ENCODE measurements at regions not wholly inside any gene's neighbourhood (a gene's known extent, or its start where the extent isn't known, plus 50 kb on each side); places are given as distances from the start of the nearest gene placed in this dataset.

DNA sequence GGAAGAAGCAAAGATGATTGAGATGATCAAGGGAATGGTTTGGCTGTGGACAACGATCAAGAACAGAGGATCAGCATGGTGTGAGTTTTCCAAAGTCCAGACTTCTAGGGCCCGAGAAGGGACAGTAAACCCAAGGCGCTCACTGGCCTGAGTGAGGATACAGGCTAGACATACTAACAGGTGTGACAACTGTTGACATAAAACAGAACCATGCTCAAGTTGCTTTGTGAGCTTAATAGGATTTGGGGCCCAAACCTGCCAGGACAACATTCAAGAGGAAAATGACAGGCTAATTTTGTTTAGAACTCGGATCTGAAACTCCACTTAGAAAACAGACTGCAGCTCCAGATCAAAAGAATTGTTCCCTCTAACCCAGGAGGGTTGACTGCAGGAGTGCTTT, 68.1 kb upstream of the ACKR3 start:
- DNase-seq = no peak

GRCh38 chr2:236503100-236503499, 66.5 kb upstream of the ACKR3 start:
- no peak for DNase-seq

DNA sequence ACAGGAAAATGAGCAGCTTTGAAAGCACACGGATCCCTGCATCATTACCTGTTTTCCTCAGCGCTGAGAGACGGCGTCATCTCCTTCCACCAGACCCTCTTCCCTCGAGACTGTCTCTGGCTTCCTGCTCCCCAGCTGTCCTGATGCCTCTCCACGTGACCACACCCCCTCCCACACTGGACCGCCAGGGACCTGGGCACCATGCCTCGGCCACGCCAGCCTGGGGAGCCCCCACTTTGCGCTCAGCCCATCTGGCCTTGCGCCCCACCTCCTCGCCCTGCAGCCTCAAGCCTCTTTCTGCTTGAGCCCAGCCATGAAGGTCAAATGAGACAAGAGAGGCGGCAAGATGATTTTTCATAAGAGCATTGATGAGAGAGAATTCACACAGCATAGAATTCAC, 66.0 kb upstream of the ACKR3 start:
- no peak for DNase-seq

DNA sequence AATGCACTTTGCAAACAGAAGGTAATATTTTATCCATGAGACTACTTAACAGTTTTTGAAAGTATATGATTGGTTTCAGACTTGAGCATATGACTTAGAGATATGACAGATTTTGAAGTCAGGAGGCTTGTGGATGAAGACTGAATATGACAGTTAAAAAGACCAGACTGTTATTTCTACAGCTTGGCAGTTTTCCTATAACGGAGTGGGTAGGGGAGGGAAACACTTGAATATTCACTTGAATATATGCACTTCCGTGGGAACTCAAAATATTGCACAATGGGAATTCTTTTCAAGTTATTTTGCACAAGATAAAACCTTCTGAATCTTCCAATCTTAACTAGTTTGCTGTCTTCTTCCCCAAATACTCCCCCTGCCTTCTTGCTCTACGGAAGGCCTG, 64.6 kb upstream of the ACKR3 start:
- DNase-seq = no peak

DNA sequence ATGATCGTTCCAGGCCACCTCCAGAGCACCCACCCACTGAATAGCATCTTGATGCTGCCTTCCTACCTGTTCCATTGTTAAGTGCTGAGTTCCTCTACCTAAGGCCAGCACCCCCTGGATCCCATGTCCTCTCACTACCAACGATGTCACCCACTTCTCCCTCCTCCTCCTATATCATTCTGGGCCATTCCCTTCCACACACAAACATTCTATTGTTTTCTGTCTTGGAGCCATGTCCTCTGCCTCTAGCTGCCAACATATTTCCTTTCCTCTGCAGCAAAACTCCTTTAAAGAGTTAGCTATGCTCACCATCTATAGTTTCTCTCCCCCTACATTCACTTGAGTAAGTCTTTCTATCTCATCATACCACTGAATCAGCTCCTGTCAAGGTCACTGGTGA, 64.0 kb upstream of the ACKR3 start:
- DNase-seq = no peak

DNA sequence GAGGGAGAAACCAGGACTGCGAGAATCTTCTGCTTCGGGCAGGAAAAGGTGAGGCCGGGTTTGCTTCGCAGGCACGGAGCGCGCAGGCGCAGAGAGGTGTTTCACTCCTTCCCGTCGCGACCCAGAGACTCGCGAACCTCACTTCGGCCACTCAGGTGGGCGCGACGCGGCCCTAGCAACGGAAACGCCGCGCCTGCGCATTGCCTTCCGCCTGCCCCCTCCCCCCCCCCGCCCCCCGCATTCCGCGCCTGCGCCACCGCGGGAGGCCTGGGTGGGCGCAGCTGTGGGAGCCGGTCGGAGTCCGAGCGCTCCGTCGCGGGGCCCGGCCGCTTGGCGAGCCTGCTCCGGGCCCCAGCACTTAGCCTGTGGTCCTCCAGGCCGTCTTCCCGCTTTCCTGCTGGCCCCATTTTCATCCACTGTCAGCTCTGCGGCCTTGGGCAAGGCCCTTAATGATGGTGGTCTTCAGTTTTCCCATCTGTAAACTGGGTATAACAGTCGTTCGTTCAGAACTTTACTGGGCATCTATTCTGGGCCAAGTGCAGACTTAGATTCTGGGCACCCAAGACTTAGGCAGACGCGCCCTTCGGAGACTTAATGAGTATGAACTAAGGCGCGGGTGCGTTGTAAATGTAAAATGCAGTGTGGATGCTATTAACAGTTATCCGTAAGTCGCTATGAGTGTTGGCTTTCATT, 62.1 kb upstream of the ACKR3 start:
- no peak for DNase-seq

GRCh38 chr2:236508466-236508865, 61.2 kb upstream of the ACKR3 start:
- no peak for DNase-seq

GRCh38 chr2:236510034-236510433, 59.6 kb upstream of the ACKR3 start:
- no peak for DNase-seq

- no peak for DNase-seq
Measured at GRCh38 chr2:236511266-236511665, 58.4 kb upstream of the ACKR3 start.

GRCh38 chr2:236512267-236512666, 57.4 kb upstream of the ACKR3 start:
- DNase-seq = no peak

DNA sequence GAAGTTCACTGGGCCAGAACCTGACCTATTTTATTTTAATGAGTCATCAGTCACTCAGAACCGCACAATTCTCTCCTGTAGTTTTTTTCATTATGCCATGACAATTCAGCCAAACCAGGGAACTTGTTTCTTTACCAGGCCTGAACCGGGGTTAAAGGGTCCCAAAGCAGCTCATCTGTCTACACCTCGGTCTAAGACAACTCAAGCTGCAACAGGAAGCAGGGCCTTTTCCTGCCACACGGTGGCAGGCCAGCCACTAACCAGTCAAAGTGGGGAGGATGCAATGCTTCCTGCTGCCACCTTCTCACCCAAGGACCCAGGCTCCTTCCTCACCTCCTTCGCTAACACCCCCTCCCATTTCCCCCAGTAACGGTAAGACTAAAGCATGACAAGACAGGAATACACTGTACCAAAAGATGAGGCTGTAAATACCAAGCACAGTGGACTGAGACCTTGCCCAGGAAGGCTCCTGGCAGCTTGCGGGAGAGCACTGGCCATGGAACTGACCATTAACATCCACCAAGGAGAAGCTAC, 56.7 kb upstream of the ACKR3 start:
- DNase-seq = peak in 1 of 2 experiments; percentile 19

DNA sequence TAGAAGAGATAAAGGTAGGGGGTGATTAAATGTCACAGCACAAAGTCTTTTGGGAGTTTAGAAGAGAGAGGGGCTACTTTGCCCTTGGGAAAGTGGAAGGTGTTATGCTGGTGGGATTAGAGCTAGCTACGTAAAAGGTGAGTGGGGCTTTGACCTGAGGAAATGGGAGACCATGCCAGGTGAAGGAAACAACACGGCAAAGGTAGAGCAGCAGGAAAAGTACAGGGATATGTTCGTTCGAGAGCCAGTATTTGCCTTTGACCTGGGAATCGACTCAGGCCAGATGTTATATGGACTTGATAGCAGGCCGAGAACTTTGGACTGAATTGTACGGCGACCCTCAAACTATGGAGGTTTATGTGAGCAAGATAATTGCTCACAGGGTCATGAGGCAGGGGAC, 55.7 kb upstream of the ACKR3 start:
- no peak for DNase-seq

GRCh38 chr2:236516708-236517107, 52.9 kb upstream of the ACKR3 start:
- no peak for DNase-seq

- no peak for DNase-seq
Measured at GRCh38 chr2:236517251-236518031, 52.2 kb upstream of the ACKR3 start.

All from NCI-H1930 (cell line).